WTC11 (cell line): ENCODE measurements at regions not wholly inside any gene's neighbourhood (a gene's known extent, or its start where the extent isn't known, plus 50 kb on each side); places are given as distances from the start of the nearest gene placed in this dataset.

Experiments
- CREB1 ChIP-seq: sonication (generic); formaldehyde crosslinking; IDR thresholded peaks from 2 replicates; pipeline ENCODE4 v1.8.0; 2023; ENCODE audit warnings: mild to moderate bottlenecking, missing genetic modification reagents
- JUN ChIP-seq: sonication (generic); formaldehyde crosslinking; IDR thresholded peaks from 2 replicates; pipeline ENCODE4 v1.8.0; 2023; ENCODE audit warnings: mild to moderate bottlenecking, missing genetic modification reagents
- NR2C2 ChIP-seq: sonication (generic); formaldehyde crosslinking; IDR thresholded peaks from 2 replicates; pipeline ENCODE4 v1.8.0; 2022; ENCODE audit warnings: mild to moderate bottlenecking, missing genetic modification reagents
- SP1 ChIP-seq: sonication (generic); formaldehyde crosslinking; conservative IDR thresholded peaks from 2 replicates; pipeline ENCODE4 v1.8.1; 2022; ENCODE audit warnings: missing genetic modification reagents
- ZNF138 ChIP-seq: sonication (generic); formaldehyde crosslinking; conservative IDR thresholded peaks from 2 replicates; pipeline ENCODE4 v1.8.1; 2022; ENCODE audit warnings: mild to moderate bottlenecking, moderate library complexity, missing genetic modification reagents
- TF ChIP-seq, protein P1 (sequence below): fragments of 200-600 bp; IDR thresholded peaks from 2 replicates; pipeline ENCODE4 v1.8.0; 2022; ENCODE audit warnings: antibody characterized with exemption
- TF ChIP-seq, protein P2 (sequence below): sonication (generic); formaldehyde crosslinking; IDR thresholded peaks from 2 replicates; pipeline ENCODE4 v1.8.1; 2023; ENCODE audit warnings: mild to moderate bottlenecking, missing genetic modification reagents
- TF ChIP-seq, protein P3 (sequence below): sonication (generic); formaldehyde crosslinking; IDR thresholded peaks from 2 replicates; pipeline ENCODE4 v1.8.0; 2022; ENCODE audit warnings: mild to moderate bottlenecking, missing genetic modification reagents
- TF ChIP-seq, protein P4 (sequence below): sonication (generic); formaldehyde crosslinking; IDR thresholded peaks from 2 replicates; pipeline ENCODE4 v1.8.1; 2023; ENCODE audit warnings: mild to moderate bottlenecking, missing genetic modification reagents, moderate library complexity

DNA sequence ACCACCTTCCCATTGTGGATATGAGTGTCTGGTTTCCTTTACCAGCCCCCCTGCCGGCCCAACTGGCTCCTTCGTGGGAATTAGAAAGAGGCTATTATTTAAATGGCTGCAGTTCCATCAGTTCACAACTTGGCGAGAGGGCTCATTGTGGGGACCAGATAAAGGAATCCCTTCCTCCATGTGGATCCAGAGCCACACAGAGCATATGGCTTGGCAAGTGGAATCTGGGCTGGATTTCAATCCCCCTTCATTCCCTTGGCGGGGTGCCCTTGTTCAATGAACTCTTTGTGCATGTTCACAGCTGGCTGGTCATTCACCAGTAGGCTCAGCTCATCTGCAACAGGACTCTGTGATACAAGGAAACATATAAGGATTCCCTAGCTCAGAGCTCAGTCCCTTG lies 140.6 kb downstream of the OPN5 start:
- TF ChIP-seq, protein P1, sequence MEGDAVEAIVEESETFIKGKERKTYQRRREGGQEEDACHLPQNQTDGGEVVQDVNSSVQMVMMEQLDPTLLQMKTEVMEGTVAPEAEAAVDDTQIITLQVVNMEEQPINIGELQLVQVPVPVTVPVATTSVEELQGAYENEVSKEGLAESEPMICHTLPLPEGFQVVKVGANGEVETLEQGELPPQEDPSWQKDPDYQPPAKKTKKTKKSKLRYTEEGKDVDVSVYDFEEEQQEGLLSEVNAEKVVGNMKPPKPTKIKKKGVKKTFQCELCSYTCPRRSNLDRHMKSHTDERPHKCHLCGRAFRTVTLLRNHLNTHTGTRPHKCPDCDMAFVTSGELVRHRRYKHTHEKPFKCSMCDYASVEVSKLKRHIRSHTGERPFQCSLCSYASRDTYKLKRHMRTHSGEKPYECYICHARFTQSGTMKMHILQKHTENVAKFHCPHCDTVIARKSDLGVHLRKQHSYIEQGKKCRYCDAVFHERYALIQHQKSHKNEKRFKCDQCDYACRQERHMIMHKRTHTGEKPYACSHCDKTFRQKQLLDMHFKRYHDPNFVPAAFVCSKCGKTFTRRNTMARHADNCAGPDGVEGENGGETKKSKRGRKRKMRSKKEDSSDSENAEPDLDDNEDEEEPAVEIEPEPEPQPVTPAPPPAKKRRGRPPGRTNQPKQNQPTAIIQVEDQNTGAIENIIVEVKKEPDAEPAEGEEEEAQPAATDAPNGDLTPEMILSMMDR: no peak
- TF ChIP-seq NR2C2 (CRISPR knock-in tag) (no peak), CREB1 (CRISPR knock-in tag) (no peak), ZNF138 (CRISPR knock-in tag) (no peak), SP1 (CRISPR knock-in tag) (no peak), JUN (CRISPR knock-in tag) (no peak)
- TF ChIP-seq, protein P2, sequence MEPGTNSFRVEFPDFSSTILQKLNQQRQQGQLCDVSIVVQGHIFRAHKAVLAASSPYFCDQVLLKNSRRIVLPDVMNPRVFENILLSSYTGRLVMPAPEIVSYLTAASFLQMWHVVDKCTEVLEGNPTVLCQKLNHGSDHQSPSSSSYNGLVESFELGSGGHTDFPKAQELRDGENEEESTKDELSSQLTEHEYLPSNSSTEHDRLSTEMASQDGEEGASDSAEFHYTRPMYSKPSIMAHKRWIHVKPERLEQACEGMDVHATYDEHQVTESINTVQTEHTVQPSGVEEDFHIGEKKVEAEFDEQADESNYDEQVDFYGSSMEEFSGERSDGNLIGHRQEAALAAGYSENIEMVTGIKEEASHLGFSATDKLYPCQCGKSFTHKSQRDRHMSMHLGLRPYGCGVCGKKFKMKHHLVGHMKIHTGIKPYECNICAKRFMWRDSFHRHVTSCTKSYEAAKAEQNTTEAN (CRISPR knock-in tag): no peak
- TF ChIP-seq, protein P3, sequence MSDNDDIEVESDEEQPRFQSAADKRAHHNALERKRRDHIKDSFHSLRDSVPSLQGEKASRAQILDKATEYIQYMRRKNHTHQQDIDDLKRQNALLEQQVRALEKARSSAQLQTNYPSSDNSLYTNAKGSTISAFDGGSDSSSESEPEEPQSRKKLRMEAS: no peak
- TF ChIP-seq, protein P4, sequence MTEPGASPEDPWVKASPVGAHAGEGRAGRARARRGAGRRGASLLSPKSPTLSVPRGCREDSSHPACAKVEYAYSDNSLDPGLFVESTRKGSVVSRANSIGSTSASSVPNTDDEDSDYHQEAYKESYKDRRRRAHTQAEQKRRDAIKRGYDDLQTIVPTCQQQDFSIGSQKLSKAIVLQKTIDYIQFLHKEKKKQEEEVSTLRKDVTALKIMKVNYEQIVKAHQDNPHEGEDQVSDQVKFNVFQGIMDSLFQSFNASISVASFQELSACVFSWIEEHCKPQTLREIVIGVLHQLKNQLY (CRISPR knock-in tag): no peak
